ENCODE measurements at regions not wholly inside any gene's neighbourhood (a gene's known extent, or its start where the extent isn't known, plus 50 kb on each side); places are given as distances from the start of the nearest gene placed in this dataset.
"Not testable (repeated sequence)": the region's sequence is repeated elsewhere in the genome, so short reads cannot be mapped to it uniquely, and the experiment has no call there.

GRCh38 chr4:102397056-102397455 lies 51.8 kb upstream of the SLC39A8 start:
- H3K27ac Mint-ChIP-seq; H3K36me3 Mint-ChIP-seq (ENCODE audit: insufficient read depth in 2 of 2); ATAC-seq (replicated peaks in 1 of 2); DNase-seq; H3K4me3 Mint-ChIP-seq; H3K27me3 Mint-ChIP-seq (ENCODE audit: low read depth); H3K9me3 Mint-ChIP-seq; H3K4me1 Mint-ChIP-seq (ENCODE audit: low read depth): not testable (repeated sequence)

- no peak overlapping the region for H3K4me3 Mint-ChIP-seq
- ATAC-seq (replicated peaks in 1 of 2) = no peak
Measured at GRCh38 chr4:102399021-102399420, 53.7 kb upstream of the SLC39A8 start.

GRCh38 chr4:102400898-102401297 lies 55.6 kb upstream of the SLC39A8 start:
- no peak for ATAC-seq (replicated peaks in 1 of 2)
- no peak for DNase-seq
- Mint-ChIP-seq H3K36me3 (ENCODE audit: insufficient read depth in 2 of 2) (no peaks in the 10 kb centered on the region), H3K9me3 (no peaks in the 10 kb centered on the region), H3K27ac (no peak overlapping the region), H3K27me3 (ENCODE audit: low read depth) (no peaks in the 10 kb centered on the region), H3K4me1 (ENCODE audit: low read depth) (no peaks in the 10 kb centered on the region), H3K4me3 (no peak overlapping the region)

More at GRCh38 chr4:102399021-102399420, 53.7 kb upstream of the SLC39A8 start:
- Mint-ChIP-seq H3K27me3 (ENCODE audit: low read depth) (no peaks in the 10 kb centered on the region), H3K36me3 (ENCODE audit: insufficient read depth in 2 of 2) (no peaks in the 10 kb centered on the region), H3K27ac (no peak overlapping the region), H3K9me3 (no peaks in the 10 kb centered on the region), H3K4me1 (ENCODE audit: low read depth) (no peaks in the 10 kb centered on the region)
- DNase-seq = no peak

GRCh38 chr4:102402223-102402622 lies 56.9 kb upstream of the SLC39A8 start:
- DNase-seq (no peak), ATAC-seq (replicated peaks in 1 of 2) (no peak)
- no peaks in the 10 kb centered on the region for H3K27me3 Mint-ChIP-seq (ENCODE audit: low read depth)
- H3K9me3 Mint-ChIP-seq = no peaks in the 10 kb centered on the region
- no peaks in the 10 kb centered on the region for H3K36me3 Mint-ChIP-seq (ENCODE audit: insufficient read depth in 2 of 2)
- H3K4me3 Mint-ChIP-seq = no peak overlapping the region
- no peaks in the 10 kb centered on the region for H3K4me1 Mint-ChIP-seq (ENCODE audit: low read depth)
- H3K27ac Mint-ChIP-seq = no peak overlapping the region

- no peak for ATAC-seq (replicated peaks in 1 of 2)
- DNase-seq = no peak
- Mint-ChIP-seq H3K27ac (no peak overlapping the region), H3K9me3 (no peaks in the 10 kb centered on the region), H3K4me3 (no peak overlapping the region), H3K4me1 (ENCODE audit: low read depth) (no peaks in the 10 kb centered on the region), H3K36me3 (ENCODE audit: insufficient read depth in 2 of 2) (no peaks in the 10 kb centered on the region), H3K27me3 (ENCODE audit: low read depth) (no peaks in the 10 kb centered on the region)
Measured at GRCh38 chr4:102403116-102403515, 57.8 kb upstream of the SLC39A8 start.

GRCh38 chr4:102404431-102404969 lies 59.2 kb upstream of the SLC39A8 start:
- no peaks in the 10 kb centered on the region for H3K36me3 Mint-ChIP-seq (ENCODE audit: insufficient read depth in 2 of 2)
- H3K9me3 Mint-ChIP-seq = no peaks in the 10 kb centered on the region
- H3K27ac Mint-ChIP-seq = no peak overlapping the region
- H3K4me1 Mint-ChIP-seq (ENCODE audit: low read depth) = no peaks in the 10 kb centered on the region
- H3K27me3 Mint-ChIP-seq (ENCODE audit: low read depth) = no peaks in the 10 kb centered on the region
- no peak for DNase-seq
- H3K4me3 Mint-ChIP-seq = no peak overlapping the region
- ATAC-seq (replicated peaks in 1 of 2) = no peak

- no peak overlapping the region for H3K4me3 Mint-ChIP-seq
- DNase-seq (no peak), ATAC-seq (replicated peaks in 1 of 2) (no peak)
- no peaks in the 10 kb centered on the region for H3K4me1 Mint-ChIP-seq (ENCODE audit: low read depth)
- H3K9me3 Mint-ChIP-seq = no peaks in the 10 kb centered on the region
- no peak overlapping the region for H3K27ac Mint-ChIP-seq
- H3K36me3 Mint-ChIP-seq (ENCODE audit: insufficient read depth in 2 of 2) = no peaks in the 10 kb centered on the region
- no peaks in the 10 kb centered on the region for H3K27me3 Mint-ChIP-seq (ENCODE audit: low read depth)
Measured at GRCh38 chr4:102405821-102406401, 60.6 kb upstream of the SLC39A8 start.

- not testable (repeated sequence) for DNase-seq; H3K4me1 Mint-ChIP-seq (ENCODE audit: low read depth); H3K27me3 Mint-ChIP-seq (ENCODE audit: low read depth); ATAC-seq (replicated peaks in 1 of 2); H3K36me3 Mint-ChIP-seq (ENCODE audit: insufficient read depth in 2 of 2); H3K27ac Mint-ChIP-seq; H3K9me3 Mint-ChIP-seq; H3K4me3 Mint-ChIP-seq
Measured at GRCh38 chr4:102410884-102411283, 65.6 kb upstream of the SLC39A8 start.

- no peak for ATAC-seq (replicated peaks in 1 of 2)
- no peaks in the 10 kb centered on the region for H3K4me1 Mint-ChIP-seq (ENCODE audit: low read depth)
- peaks cover 12% of the 10 kb centered on the region for H3K27me3 Mint-ChIP-seq (ENCODE audit: low read depth)
- H3K27ac Mint-ChIP-seq = no peak overlapping the region
- H3K4me3 Mint-ChIP-seq = no peak overlapping the region
- no peaks in the 10 kb centered on the region for H3K36me3 Mint-ChIP-seq (ENCODE audit: insufficient read depth in 2 of 2)
- no peak for DNase-seq
- H3K9me3 Mint-ChIP-seq = no peaks in the 10 kb centered on the region
Measured at GRCh38 chr4:102411408-102411807, 66.1 kb upstream of the SLC39A8 start.

GRCh38 chr4:102416765-102417164 lies 71.5 kb upstream of the SLC39A8 start:
- H3K27me3 Mint-ChIP-seq (ENCODE audit: low read depth) = peaks cover 11% of the 10 kb centered on the region

GRCh38 chr4:102420563-102421398 lies 75.5 kb upstream of the SLC39A8 start:
- Mint-ChIP-seq H3K4me1 (ENCODE audit: low read depth) (no peaks in the 10 kb centered on the region), H3K27ac (no peak overlapping the region), H3K27me3 (ENCODE audit: low read depth) (peaks cover 6% of the 10 kb centered on the region), H3K4me3 (no peak overlapping the region), H3K9me3 (peaks cover 0 to 2% of the 10 kb centered on the region in 2 donors), H3K36me3 (ENCODE audit: insufficient read depth in 2 of 2) (no peaks in the 10 kb centered on the region)
- ATAC-seq (replicated peaks in 1 of 2) (no peak), DNase-seq (no peak)

More at GRCh38 chr4:102416765-102417164, 71.5 kb upstream of the SLC39A8 start:
- no peaks in the 10 kb centered on the region for H3K36me3 Mint-ChIP-seq (ENCODE audit: insufficient read depth in 2 of 2)
- ATAC-seq (replicated peaks in 1 of 2) = no peak
- no peak overlapping the region for H3K27ac Mint-ChIP-seq
- H3K4me3 Mint-ChIP-seq = no peak overlapping the region
- H3K4me1 Mint-ChIP-seq (ENCODE audit: low read depth) = no peaks in the 10 kb centered on the region
- no peak for DNase-seq
- H3K9me3 Mint-ChIP-seq = no peaks in the 10 kb centered on the region

- peaks cover 0 to 2% of the 10 kb centered on the region in 2 donors for H3K9me3 Mint-ChIP-seq
- ATAC-seq (replicated peaks in 1 of 2) = no peak
- no peak for DNase-seq
- no peaks in the 10 kb centered on the region for H3K36me3 Mint-ChIP-seq (ENCODE audit: insufficient read depth in 2 of 2)
- no peaks in the 10 kb centered on the region for H3K27me3 Mint-ChIP-seq (ENCODE audit: low read depth)
- H3K4me1 Mint-ChIP-seq (ENCODE audit: low read depth) = no peaks in the 10 kb centered on the region
- no peak overlapping the region for H3K4me3 Mint-ChIP-seq
- no peak overlapping the region for H3K27ac Mint-ChIP-seq
Measured at GRCh38 chr4:102422843-102423242, 77.6 kb upstream of the SLC39A8 start.

- H3K27me3 Mint-ChIP-seq (ENCODE audit: low read depth) = no peaks in the 10 kb centered on the region
Measured at GRCh38 chr4:102423375-102423774, 77.8 kb upstream of the NFKB1 start.

More at GRCh38 chr4:102423375-102423774, 77.8 kb upstream of the NFKB1 start:
- ATAC-seq (replicated peaks in 1 of 2) (no peak), DNase-seq (no peak)
- Mint-ChIP-seq H3K27ac (no peak overlapping the region), H3K4me1 (ENCODE audit: low read depth) (no peaks in the 10 kb centered on the region), H3K36me3 (ENCODE audit: insufficient read depth in 2 of 2) (no peaks in the 10 kb centered on the region), H3K9me3 (peaks cover 0 to 2% of the 10 kb centered on the region in 2 donors), H3K4me3 (no peak overlapping the region)

Data from activated T-cell treated with anti-CD3 and anti-CD28 coated beads, Interleukin-2, amount 50 U/mL, for 72 hours (primary cell).